Chondrocyte (in vitro differentiated cells): ENCODE measurements at regions not wholly inside any gene's neighbourhood (a gene's known extent, or its start where the extent isn't known, plus 50 kb on each side); places are given as distances from the start of the nearest gene placed in this dataset.
"Not testable (repeated sequence)": the region's sequence is repeated elsewhere in the genome, so short reads cannot be mapped to it uniquely, and the experiment has no call there.

Experiments used
- DNase-seq: peaks from one replicate; pipeline ENCODE4 v3.0.0; 2021; ENCODE audit warnings: mixed read lengths, low spot score
- H3K27ac Mint-ChIP-seq: one replicate; pipeline ENCODE4 v1.8.0; 2021; ENCODE audit warnings: mild to moderate bottlenecking, moderate library complexity, mixed read lengths; ENCODE audit not compliant: unreplicated experiment
- H3K27me3 Mint-ChIP-seq: 2 replicates; pipeline ENCODE4 v1.8.0; 2021; ENCODE audit warnings: low read depth, mixed read lengths
- H3K36me3 Mint-ChIP-seq: 2 replicates; pipeline ENCODE4 v1.8.0; 2021; ENCODE audit warnings: low read depth, mixed read lengths
- H3K4me1 Mint-ChIP-seq: 2 replicates; pipeline ENCODE4 v1.8.0; 2021; ENCODE audit warnings: low read depth, mild to moderate bottlenecking, mixed read lengths
- H3K4me3 Mint-ChIP-seq: one replicate; pipeline ENCODE4 v1.8.0; 2021; ENCODE audit warnings: mild to moderate bottlenecking, moderate library complexity, mixed read lengths; ENCODE audit not compliant: unreplicated experiment
- H3K9me3 Mint-ChIP-seq: 2 replicates; pipeline ENCODE4 v1.8.0; 2021; ENCODE audit warnings: low read depth, mixed read lengths
- CTCF ChIP-seq: fragments of 200-600 bp; sonication (generic); IDR thresholded peaks from 2 replicates; pipeline ENCODE4 v1.5.0; 2021; ENCODE audit warnings: antibody characterized with exemption, mild to moderate bottlenecking, moderate library complexity

- not testable (repeated sequence) for H3K36me3 Mint-ChIP-seq, H3K27me3 Mint-ChIP-seq, H3K4me1 Mint-ChIP-seq, H3K9me3 Mint-ChIP-seq, DNase-seq, H3K27ac Mint-ChIP-seq, H3K4me3 Mint-ChIP-seq
Observed at GRCh38 chr21:32823296-32823695, 51.7 kb upstream of the PAXBP1 start.

DNA sequence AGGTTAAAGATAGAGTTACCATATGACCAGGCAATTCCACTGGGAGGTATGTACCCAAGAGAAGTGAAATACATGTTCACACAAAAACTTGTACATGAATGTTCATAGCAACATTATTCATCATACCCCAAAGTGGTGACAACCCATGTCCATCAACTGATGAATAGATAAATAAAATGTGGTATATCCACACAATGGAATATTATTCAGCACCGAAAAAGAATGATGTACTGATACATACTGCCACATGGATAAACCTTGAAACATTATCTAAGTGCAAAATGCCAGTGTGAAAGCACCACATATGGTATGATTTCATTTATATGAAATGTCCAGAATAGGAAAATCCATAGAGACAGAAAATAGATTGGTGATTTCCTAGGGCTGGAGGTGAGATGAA, 53.4 kb upstream of the PAXBP1 start:
- Mint-ChIP-seq H3K36me3 (no peaks in the 10 kb centered on the region), H3K4me1 (no peaks in the 10 kb centered on the region), H3K27ac (no peak overlapping the region)

DNA sequence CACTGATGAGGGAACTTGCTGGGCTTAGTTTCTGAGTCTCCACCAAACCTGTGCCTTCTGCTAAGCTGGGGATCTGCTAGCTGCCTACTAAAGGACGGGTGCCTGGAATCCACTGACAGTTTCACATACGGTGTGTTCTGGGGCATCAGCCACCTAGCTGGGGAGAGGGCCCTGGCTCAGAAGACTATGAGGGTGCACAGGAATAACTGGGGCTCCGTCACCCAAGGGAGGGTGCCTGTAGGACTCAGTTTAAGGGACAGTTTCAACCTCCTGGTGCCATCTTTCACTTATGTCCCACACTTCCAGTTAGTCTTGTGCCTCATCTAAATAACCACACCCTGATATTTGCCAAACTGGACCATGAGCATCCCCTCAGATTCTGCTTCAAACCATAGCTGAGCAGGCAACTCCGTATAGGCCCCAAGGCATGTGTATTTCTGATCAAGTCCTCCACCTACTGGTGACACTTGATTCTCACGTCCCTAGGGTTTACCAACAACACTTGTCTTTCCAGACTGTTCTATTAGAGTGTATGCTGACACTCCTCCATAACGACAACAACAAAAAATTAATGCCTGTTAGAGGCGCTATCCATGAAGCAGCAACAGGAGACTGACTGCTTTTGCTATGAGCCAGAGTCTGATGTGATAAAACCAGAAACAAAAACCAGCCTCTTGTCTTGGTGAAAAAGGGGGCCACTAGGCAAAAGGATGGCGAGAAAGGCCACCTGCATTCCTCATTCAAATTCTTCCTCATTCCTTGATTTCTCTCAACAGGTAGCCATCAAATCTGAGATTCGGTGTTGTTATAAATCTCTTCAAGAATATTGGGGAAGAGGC, 55.0 kb upstream of the PAXBP1 start:
- H3K4me3 Mint-ChIP-seq: no peak overlapping the region
- H3K36me3 Mint-ChIP-seq: no peaks in the 10 kb centered on the region
- no peaks in the 10 kb centered on the region for H3K9me3 Mint-ChIP-seq
- TF ChIP-seq CTCF: peak; percentile 76
- peaks cover 19% of the 10 kb centered on the region for H3K27me3 Mint-ChIP-seq
- H3K27ac Mint-ChIP-seq: no peak overlapping the region
- no peak for DNase-seq
- no peaks in the 10 kb centered on the region for H3K4me1 Mint-ChIP-seq

More for the DNA sequence above, 53.4 kb upstream of the PAXBP1 start:
- no peaks in the 10 kb centered on the region for H3K9me3 Mint-ChIP-seq
- no peak overlapping the region for H3K4me3 Mint-ChIP-seq
- H3K27me3 Mint-ChIP-seq: peaks cover 15% of the 10 kb centered on the region
- no peak for TF ChIP-seq CTCF
- DNase-seq: no peak

- H3K27me3 Mint-ChIP-seq: peaks cover 25% of the 10 kb centered on the region
- DNase-seq: no peak
- H3K4me1 Mint-ChIP-seq: no peaks in the 10 kb centered on the region
- H3K27ac Mint-ChIP-seq: no peak overlapping the region
- no peak for TF ChIP-seq CTCF
- H3K36me3 Mint-ChIP-seq: no peaks in the 10 kb centered on the region
- H3K9me3 Mint-ChIP-seq: no peaks in the 10 kb centered on the region
- no peak overlapping the region for H3K4me3 Mint-ChIP-seq
Observed at GRCh38 chr21:32828908-32829307, 57.4 kb upstream of the PAXBP1 start.

- Mint-ChIP-seq H3K27ac (no peak overlapping the region), H3K36me3 (no peaks in the 10 kb centered on the region), H3K4me1 (no peaks in the 10 kb centered on the region), H3K4me3 (no peak overlapping the region), H3K27me3 (peaks cover 25% of the 10 kb centered on the region), H3K9me3 (no peaks in the 10 kb centered on the region)
- TF ChIP-seq CTCF: no peak
- no peak for DNase-seq
Observed at GRCh38 chr21:32829504-32829903, 57.9 kb upstream of the PAXBP1 start.

DNA sequence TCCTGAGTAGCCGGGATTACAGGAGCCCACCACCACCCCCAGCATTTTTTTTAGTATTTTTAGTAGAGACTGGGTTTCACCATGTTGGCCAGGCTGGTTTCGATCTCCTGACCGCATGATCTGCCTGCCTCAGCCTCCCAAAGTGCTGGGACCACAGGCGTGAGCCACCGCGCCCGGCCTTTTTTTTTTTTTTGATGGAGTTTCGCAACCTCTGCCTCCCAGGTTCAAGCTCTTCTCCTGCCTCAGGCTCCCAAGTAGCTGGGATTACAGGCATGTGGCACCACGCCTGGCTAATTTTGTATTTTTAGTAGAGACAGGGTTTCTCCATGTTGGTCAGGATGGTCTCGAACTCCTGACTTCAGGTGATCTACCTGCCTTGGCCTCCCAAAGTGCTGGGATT, 60.2 kb upstream of the PAXBP1 start:
- peaks cover 25% of the 10 kb centered on the region for H3K27me3 Mint-ChIP-seq
- H3K4me1 Mint-ChIP-seq, DNase-seq, H3K4me3 Mint-ChIP-seq, H3K27ac Mint-ChIP-seq, H3K9me3 Mint-ChIP-seq, H3K36me3 Mint-ChIP-seq: not testable (repeated sequence)
